ENCODE measurements at regions not wholly inside any gene's neighbourhood (a gene's known extent, or its start where the extent isn't known, plus 50 kb on each side); places are given as distances from the start of the nearest gene placed in this dataset.

DNA sequence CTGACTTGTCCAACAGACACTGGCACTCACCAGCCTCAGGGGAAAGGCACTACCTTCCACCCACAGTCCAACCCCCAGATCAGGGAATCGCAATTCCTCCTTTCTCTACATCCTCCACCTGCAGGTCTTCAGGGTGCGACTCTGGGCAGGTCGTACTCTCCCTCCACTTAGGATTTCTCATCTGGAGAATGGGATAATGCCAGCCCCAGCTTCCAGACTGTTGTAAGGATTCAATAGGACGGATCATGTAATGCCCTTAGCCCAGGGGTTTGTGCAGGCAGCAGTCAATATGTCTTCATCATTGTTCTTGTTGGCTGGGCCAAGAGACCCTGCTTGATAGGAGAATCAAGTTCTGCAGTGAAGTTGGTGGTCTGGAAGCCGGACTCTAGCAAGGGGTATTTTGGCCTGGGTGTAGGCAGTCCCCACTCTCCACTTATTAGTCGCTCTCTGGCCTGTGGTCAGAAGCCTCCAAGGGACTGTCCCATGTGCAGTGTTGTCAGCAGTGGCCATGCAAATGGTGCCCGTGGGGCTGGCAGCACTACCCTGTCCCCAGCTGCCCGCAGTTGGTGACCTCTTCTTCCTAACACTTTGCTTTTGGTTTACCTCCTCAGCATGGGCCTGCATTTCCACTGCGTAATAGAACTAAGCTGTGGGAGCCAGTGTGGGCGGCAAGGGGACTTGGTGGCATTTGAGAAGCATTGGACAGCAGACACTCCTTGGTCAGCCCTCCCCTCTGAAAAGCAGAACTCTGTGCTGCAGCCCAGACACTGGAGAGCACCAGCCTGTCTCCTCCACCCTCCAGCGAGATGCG lies 172.4 kb upstream of the HS6ST1 start:
- TF ChIP-seq, protein P1, sequence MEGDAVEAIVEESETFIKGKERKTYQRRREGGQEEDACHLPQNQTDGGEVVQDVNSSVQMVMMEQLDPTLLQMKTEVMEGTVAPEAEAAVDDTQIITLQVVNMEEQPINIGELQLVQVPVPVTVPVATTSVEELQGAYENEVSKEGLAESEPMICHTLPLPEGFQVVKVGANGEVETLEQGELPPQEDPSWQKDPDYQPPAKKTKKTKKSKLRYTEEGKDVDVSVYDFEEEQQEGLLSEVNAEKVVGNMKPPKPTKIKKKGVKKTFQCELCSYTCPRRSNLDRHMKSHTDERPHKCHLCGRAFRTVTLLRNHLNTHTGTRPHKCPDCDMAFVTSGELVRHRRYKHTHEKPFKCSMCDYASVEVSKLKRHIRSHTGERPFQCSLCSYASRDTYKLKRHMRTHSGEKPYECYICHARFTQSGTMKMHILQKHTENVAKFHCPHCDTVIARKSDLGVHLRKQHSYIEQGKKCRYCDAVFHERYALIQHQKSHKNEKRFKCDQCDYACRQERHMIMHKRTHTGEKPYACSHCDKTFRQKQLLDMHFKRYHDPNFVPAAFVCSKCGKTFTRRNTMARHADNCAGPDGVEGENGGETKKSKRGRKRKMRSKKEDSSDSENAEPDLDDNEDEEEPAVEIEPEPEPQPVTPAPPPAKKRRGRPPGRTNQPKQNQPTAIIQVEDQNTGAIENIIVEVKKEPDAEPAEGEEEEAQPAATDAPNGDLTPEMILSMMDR (IDR thresholded peaks at IDR 0.05): no peak
- no peak for TF ChIP-seq POLR2A (IDR thresholded peaks at IDR 0.05)

Measured in thyroid gland (tissue), 4 donors.